ENCODE measurements at regions not wholly inside any gene's neighbourhood (a gene's known extent, or its start where the extent isn't known, plus 50 kb on each side); places are given as distances from the start of the nearest gene placed in this dataset.

DNA sequence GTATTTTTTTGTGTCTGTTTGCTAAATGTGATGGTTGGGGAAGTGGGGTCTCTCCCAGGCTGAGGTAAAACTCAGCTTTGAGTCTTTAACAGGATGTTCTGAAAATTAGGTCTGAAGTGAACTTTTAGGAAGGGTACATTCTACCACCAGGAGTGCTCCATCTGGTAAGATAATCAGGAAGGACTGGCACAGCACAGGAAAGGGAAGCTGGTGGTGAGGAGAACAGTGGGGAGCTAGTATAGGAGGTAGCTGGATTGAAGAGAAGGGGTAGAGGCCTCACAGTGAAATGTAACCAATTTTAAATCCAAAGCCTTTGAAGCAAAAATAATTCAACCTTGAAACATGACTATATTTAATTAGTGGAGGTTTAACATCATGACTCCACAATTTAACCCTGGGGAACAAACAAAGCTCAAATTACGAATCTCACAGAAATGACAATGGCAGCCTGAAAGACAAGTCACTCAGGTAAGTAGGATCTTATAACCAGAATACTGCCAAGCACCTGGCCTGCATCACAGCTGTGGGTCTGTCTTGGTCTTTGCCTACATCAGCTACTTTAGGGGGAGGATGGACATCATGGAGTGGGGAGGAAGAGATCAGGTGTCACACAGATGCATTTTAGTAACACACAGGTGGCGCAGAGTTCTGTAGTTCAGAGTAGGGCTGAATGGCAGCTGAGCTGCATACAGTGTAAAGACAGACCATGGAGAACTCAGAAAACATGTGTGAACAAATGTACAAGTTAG is 445.3 kb downstream of the DMRT2 start:
- Mint-ChIP-seq H3K27ac (ENCODE audit: unreplicated experiment) (no peak overlapping the region), H3K4me3 (ENCODE audit: unreplicated experiment) (no peak overlapping the region), H3K4me1 (ENCODE audit: unreplicated experiment) (no peaks in the 10 kb centered on the region), H3K27me3 (ENCODE audit: unreplicated experiment) (no peaks in the 10 kb centered on the region), H3K36me3 (ENCODE audit: unreplicated experiment) (no peaks in the 10 kb centered on the region), H3K9me3 (ENCODE audit: unreplicated experiment) (peaks cover 7% of the 10 kb centered on the region)
- no peak for DNase-seq (ENCODE audit: extremely low spot score, unreplicated experiment)
- TF ChIP-seq, protein P1, sequence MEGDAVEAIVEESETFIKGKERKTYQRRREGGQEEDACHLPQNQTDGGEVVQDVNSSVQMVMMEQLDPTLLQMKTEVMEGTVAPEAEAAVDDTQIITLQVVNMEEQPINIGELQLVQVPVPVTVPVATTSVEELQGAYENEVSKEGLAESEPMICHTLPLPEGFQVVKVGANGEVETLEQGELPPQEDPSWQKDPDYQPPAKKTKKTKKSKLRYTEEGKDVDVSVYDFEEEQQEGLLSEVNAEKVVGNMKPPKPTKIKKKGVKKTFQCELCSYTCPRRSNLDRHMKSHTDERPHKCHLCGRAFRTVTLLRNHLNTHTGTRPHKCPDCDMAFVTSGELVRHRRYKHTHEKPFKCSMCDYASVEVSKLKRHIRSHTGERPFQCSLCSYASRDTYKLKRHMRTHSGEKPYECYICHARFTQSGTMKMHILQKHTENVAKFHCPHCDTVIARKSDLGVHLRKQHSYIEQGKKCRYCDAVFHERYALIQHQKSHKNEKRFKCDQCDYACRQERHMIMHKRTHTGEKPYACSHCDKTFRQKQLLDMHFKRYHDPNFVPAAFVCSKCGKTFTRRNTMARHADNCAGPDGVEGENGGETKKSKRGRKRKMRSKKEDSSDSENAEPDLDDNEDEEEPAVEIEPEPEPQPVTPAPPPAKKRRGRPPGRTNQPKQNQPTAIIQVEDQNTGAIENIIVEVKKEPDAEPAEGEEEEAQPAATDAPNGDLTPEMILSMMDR (IDR thresholded peaks at IDR 0.05), result no peak

DNA sequence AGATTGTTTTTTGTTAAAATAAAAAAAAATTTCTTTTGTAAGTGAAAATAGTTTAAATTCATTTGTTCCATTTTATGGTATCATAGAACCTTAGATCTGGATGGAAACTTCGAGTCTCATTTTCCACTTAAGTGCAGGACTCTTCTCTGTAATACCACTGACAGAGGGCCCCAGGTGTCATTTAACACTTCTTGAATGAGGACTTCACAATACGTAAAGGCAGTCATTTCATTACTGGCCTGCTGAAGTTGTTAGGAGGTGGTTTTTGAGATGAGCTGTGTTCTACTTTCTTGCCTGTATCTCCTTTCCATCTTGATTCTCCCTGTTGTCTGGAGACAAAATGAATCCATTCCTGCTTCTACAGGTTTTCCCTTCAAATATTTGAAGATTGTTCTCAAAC is 455.3 kb downstream of the DMRT2 start:
- Mint-ChIP-seq H3K4me1 (ENCODE audit: unreplicated experiment) (no peaks in the 10 kb centered on the region), H3K36me3 (ENCODE audit: unreplicated experiment) (no peaks in the 10 kb centered on the region), H3K27ac (ENCODE audit: unreplicated experiment) (no peak overlapping the region), H3K9me3 (ENCODE audit: unreplicated experiment) (peaks cover 12% of the 10 kb centered on the region), H3K4me3 (ENCODE audit: unreplicated experiment) (no peak overlapping the region), H3K27me3 (ENCODE audit: unreplicated experiment) (no peaks in the 10 kb centered on the region)
- TF ChIP-seq, protein P1 (IDR thresholded peaks at IDR 0.05), result no peak
- no peak for DNase-seq (ENCODE audit: extremely low spot score, unreplicated experiment)

GRCh38 chr9:1510712-1511111 is 460.6 kb downstream of the DMRT2 start:
- no peak overlapping the region for H3K27ac Mint-ChIP-seq (ENCODE audit: unreplicated experiment)
- H3K36me3 Mint-ChIP-seq (ENCODE audit: unreplicated experiment), result no peaks in the 10 kb centered on the region
- no peaks in the 10 kb centered on the region for H3K4me1 Mint-ChIP-seq (ENCODE audit: unreplicated experiment)
- no peaks in the 10 kb centered on the region for H3K9me3 Mint-ChIP-seq (ENCODE audit: unreplicated experiment)
- no peaks in the 10 kb centered on the region for H3K27me3 Mint-ChIP-seq (ENCODE audit: unreplicated experiment)
- DNase-seq (ENCODE audit: extremely low spot score, unreplicated experiment), result no peak
- H3K4me3 Mint-ChIP-seq (ENCODE audit: unreplicated experiment), result no peak overlapping the region
- TF ChIP-seq, protein P1 (IDR thresholded peaks at IDR 0.05), result no peak

- H3K4me3 Mint-ChIP-seq (ENCODE audit: unreplicated experiment), result no peak overlapping the region
- no peaks in the 10 kb centered on the region for H3K4me1 Mint-ChIP-seq (ENCODE audit: unreplicated experiment)
- H3K27me3 Mint-ChIP-seq (ENCODE audit: unreplicated experiment), result no peaks in the 10 kb centered on the region
- DNase-seq (ENCODE audit: extremely low spot score, unreplicated experiment), result no peak
- H3K36me3 Mint-ChIP-seq (ENCODE audit: unreplicated experiment), result no peaks in the 10 kb centered on the region
- TF ChIP-seq, protein P1 (IDR thresholded peaks at IDR 0.05), result no peak
- peaks cover 11% of the 10 kb centered on the region for H3K9me3 Mint-ChIP-seq (ENCODE audit: unreplicated experiment)
- no peak overlapping the region for H3K27ac Mint-ChIP-seq (ENCODE audit: unreplicated experiment)
Measured at GRCh38 chr9:1513105-1513504, 462.9 kb downstream of the DMRT2 start.

DNA sequence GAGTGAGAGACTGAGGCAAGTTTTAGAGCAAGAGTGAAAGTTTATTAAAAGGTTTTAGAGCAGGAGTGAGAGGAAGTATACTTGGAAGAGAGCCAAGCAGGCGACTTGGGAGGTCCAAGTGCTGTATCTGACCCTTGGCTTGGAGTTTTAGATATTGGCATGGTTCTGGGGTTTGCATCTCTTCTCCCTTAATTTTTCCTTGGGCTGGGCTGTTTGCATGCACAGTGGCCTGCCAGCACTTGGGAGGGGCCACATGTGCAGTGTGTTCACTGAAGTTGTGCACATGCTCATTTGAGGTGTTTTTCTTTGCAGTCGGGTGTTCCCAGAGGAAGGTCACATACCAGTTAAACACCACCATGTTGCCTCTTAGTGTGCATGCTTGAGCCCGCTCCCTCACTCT is 464.1 kb downstream of the DMRT2 start:
- Mint-ChIP-seq H3K27ac (ENCODE audit: unreplicated experiment) (no peak overlapping the region), H3K4me1 (ENCODE audit: unreplicated experiment) (no peaks in the 10 kb centered on the region), H3K27me3 (ENCODE audit: unreplicated experiment) (no peaks in the 10 kb centered on the region), H3K9me3 (ENCODE audit: unreplicated experiment) (peaks cover 11% of the 10 kb centered on the region), H3K4me3 (ENCODE audit: unreplicated experiment) (no peak overlapping the region), H3K36me3 (ENCODE audit: unreplicated experiment) (no peaks in the 10 kb centered on the region)
- TF ChIP-seq, protein P1 (IDR thresholded peaks at IDR 0.05), result no peak
- DNase-seq (ENCODE audit: extremely low spot score, unreplicated experiment), result no peak

Data from osteocyte (in vitro differentiated cells).